ENCODE measurements at regions not wholly inside any gene's neighbourhood (a gene's known extent, or its start where the extent isn't known, plus 50 kb on each side); places are given as distances from the start of the nearest gene placed in this dataset.

DNA sequence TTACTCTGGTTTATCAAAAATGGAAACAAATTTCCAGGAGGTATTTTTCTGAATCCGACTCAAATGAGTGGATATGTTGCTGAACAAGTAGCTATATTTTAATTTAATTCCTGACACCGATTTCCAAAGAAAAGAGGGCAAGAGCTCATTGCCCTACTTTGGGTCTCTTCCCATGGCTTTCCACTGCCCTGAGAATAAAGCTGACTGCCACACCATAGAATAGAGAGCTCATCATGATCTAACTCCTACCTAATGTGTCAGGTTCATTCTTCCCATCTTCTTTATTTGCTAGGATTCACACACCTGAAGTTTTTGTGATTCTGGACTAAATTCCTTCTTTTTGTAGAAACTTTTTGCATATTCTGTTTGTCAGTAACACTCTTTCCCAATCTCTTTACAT, 792.1 kb downstream of the DTWD2 start:
- no peak for DNase-seq (ENCODE audit: low read depth in 2 of 2)
- TF ChIP-seq, protein P1, sequence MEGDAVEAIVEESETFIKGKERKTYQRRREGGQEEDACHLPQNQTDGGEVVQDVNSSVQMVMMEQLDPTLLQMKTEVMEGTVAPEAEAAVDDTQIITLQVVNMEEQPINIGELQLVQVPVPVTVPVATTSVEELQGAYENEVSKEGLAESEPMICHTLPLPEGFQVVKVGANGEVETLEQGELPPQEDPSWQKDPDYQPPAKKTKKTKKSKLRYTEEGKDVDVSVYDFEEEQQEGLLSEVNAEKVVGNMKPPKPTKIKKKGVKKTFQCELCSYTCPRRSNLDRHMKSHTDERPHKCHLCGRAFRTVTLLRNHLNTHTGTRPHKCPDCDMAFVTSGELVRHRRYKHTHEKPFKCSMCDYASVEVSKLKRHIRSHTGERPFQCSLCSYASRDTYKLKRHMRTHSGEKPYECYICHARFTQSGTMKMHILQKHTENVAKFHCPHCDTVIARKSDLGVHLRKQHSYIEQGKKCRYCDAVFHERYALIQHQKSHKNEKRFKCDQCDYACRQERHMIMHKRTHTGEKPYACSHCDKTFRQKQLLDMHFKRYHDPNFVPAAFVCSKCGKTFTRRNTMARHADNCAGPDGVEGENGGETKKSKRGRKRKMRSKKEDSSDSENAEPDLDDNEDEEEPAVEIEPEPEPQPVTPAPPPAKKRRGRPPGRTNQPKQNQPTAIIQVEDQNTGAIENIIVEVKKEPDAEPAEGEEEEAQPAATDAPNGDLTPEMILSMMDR (IDR thresholded peaks at IDR 0.05; ENCODE audit: low read depth, low read length): no peak
- H3K4me3 ChIP-seq (replicated peaks in 1 of 2; ENCODE audit: low read depth in 2 of 2, low read length in 2 of 2): no peak overlapping the region

DNA sequence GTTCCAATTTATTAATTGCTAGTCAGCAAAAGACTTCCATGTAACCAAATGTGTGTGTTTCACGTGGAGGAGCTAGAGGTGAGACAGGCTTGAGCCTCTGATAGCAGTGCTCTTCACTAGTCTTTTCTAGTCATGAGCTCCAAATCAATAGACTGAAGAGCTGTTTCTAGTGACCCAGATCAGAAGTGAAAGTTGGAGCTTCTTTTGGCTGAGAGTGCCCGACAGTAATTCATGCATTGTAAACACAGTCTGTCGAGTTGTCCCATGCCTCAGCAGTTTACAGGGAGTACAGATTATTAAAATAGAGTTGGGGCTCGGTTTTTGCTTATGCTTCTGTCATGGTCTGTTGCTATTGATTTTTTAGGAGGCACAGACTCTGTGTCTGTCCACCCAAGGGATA, 793.1 kb downstream of the DTWD2 start:
- TF ChIP-seq, protein P1 (IDR thresholded peaks at IDR 0.05; ENCODE audit: low read depth, low read length): no peak
- no peak overlapping the region for H3K4me3 ChIP-seq (replicated peaks in 1 of 2; ENCODE audit: low read depth in 2 of 2, low read length in 2 of 2)

DNA sequence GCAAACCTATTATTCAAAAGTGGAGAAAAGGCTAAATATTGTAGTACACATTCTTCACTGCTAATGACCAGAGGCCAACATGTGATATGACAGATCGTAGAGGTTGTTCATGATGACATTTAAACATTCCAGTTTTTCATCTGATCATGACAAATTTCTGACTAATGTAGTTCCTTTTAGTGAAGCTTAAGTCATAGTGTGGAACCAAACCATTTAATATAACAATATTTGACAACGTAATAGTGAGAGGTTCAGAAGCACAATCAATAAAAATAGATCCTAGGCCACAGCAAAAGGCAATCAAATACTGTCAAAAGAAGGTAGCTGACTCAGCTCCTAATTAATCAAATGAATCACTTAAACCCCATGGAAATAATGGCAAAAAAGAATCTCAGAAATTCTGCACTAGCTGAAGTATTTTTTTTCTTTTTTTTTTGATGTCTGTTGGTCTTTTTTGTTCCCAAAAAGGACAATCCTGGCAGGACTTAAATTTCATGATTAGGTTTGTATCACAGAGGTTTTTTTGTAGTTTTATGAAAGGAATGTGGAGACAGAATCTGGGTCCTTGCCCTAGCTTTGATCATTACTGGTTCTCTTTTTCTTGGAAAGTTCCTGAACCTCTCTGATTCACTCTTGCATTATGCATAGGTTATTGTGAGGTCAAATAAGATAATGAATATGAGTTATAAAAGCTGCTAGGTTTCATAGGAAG, 795.0 kb downstream of the DTWD2 start:
- no peak overlapping the region for H3K4me3 ChIP-seq (replicated peaks in 1 of 2; ENCODE audit: low read depth in 2 of 2, low read length in 2 of 2)

More for the DNA sequence above, 793.1 kb downstream of the DTWD2 start:
- DNase-seq (ENCODE audit: low read depth in 2 of 2): no peak

DNA sequence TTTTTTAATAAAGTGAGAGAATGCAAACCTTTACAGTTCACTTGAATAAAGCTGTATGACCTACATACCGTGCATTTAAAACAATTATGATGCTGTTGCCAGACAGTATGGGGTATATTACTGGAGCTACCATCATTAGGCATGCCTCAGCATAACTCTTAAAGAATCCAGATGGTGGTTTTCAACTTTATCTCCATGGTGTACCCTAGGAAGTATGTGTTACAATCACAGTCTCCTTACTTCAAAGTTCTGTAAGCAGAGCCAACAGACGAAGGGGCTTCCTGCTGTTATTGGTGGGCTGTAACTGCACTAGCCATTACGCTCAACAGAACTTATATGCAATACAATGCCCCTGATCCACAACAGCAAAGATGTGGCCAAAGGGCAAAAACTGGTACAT, 803.3 kb downstream of the DTWD2 start:
- no peak overlapping the region for H3K4me3 ChIP-seq (replicated peaks in 1 of 2; ENCODE audit: low read depth in 2 of 2, low read length in 2 of 2)
- no peak for DNase-seq (ENCODE audit: low read depth in 2 of 2)
- TF ChIP-seq, protein P1 (IDR thresholded peaks at IDR 0.05; ENCODE audit: low read depth, low read length): no peak

More for the DNA sequence above, 795.0 kb downstream of the DTWD2 start:
- DNase-seq (ENCODE audit: low read depth in 2 of 2): no peak
- TF ChIP-seq, protein P1 (IDR thresholded peaks at IDR 0.05; ENCODE audit: low read depth, low read length): no peak

DNA sequence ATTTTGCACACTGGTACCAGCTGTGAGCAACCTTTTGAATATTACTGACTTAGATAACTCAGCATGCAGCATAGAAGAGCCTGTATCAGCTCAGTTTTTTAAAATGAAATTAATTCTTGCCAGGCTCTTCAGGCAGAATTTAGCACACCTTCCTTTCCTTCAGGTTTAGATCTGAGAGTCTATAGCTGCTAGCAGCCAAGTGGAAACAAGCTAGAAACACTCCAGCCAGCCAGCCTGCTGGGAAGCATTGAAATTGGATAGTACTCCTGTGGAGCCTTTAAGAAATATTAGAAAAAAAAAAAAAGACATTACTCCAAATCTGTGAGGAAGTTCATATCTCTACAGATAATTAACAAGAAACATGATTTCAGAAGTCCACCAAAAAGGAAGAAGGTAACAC, 812.2 kb downstream of the DTWD2 start:
- TF ChIP-seq, protein P1 (IDR thresholded peaks at IDR 0.05; ENCODE audit: low read depth, low read length): no peak
- no peak for DNase-seq (ENCODE audit: low read depth in 2 of 2)
- no peak overlapping the region for H3K4me3 ChIP-seq (replicated peaks in 1 of 2; ENCODE audit: low read depth in 2 of 2, low read length in 2 of 2)

DNA sequence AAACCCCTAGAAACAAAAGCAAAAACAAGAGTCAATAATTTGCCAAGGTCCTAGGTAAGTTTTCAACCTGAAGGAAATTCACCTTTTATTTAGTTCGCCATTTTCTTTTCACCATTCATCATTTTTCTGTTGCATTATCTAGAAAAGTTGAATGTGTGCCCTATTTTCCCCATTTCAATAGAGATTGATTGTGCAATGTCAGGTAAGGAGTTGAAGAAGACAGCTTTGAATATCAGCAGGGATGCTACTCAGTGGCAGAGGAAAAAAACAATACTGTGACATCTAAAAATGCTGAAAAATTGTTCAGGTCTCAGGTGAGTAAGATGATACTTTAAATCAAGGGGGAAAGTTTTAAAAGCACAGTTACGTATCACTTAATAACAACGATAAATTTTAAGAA, 813.7 kb downstream of the DTWD2 start:
- TF ChIP-seq, protein P1 (IDR thresholded peaks at IDR 0.05; ENCODE audit: low read depth, low read length): no peak
- DNase-seq (ENCODE audit: low read depth in 2 of 2): no peak
- H3K4me3 ChIP-seq (replicated peaks in 1 of 2; ENCODE audit: low read depth in 2 of 2, low read length in 2 of 2): no peak overlapping the region

DNA sequence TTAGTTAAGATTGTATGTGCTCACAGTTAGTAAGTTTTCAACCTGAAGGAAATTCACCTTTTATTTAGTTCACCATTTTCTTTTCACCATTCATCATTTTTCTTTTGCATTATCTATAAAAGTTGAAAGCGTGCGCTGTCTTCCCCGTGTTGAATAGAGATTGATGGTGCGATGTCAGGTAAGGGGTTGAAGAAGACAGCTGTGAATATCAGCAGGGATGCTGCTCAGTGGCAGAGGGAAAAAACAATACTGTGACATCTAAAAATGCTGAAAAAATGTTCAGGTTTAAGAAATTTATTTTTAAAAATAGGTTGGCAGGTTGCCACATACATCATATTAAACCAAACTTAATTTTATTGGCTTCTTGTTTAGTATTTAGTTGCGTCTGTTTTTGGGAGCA, 815.0 kb downstream of the DTWD2 start:
- H3K4me3 ChIP-seq (replicated peaks in 1 of 2; ENCODE audit: low read depth in 2 of 2, low read length in 2 of 2): no peak overlapping the region
- TF ChIP-seq, protein P1 (IDR thresholded peaks at IDR 0.05; ENCODE audit: low read depth, low read length): no peak
- no peak for DNase-seq (ENCODE audit: low read depth in 2 of 2)
